ENCODE measurements at regions not wholly inside any gene's neighbourhood (a gene's known extent, or its start where the extent isn't known, plus 50 kb on each side); places are given as distances from the start of the nearest gene placed in this dataset.

- no peak for TF ChIP-seq EZH2 (IDR thresholded peaks at IDR 0.05; ENCODE audit: low read length, unreplicated experiment)
- TF ChIP-seq, protein P1, sequence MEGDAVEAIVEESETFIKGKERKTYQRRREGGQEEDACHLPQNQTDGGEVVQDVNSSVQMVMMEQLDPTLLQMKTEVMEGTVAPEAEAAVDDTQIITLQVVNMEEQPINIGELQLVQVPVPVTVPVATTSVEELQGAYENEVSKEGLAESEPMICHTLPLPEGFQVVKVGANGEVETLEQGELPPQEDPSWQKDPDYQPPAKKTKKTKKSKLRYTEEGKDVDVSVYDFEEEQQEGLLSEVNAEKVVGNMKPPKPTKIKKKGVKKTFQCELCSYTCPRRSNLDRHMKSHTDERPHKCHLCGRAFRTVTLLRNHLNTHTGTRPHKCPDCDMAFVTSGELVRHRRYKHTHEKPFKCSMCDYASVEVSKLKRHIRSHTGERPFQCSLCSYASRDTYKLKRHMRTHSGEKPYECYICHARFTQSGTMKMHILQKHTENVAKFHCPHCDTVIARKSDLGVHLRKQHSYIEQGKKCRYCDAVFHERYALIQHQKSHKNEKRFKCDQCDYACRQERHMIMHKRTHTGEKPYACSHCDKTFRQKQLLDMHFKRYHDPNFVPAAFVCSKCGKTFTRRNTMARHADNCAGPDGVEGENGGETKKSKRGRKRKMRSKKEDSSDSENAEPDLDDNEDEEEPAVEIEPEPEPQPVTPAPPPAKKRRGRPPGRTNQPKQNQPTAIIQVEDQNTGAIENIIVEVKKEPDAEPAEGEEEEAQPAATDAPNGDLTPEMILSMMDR (conservative IDR thresholded peaks at IDR 0.05; ENCODE audit: low read depth, low read length), result no peak
Measured at GRCh38 chr7:68107261-68107660, 1110.6 kb downstream of the TYW1 start.
